Chondrocyte (in vitro differentiated cells): ENCODE measurements at regions not wholly inside any gene's neighbourhood (a gene's known extent, or its start where the extent isn't known, plus 50 kb on each side); places are given as distances from the start of the nearest gene placed in this dataset.

Experiments used
- DNase-seq: peaks from one replicate; pipeline ENCODE4 v3.0.0; 2021; ENCODE audit warnings: mixed read lengths, low spot score
- H3K27ac Mint-ChIP-seq: one replicate; pipeline ENCODE4 v1.8.0; 2021; ENCODE audit warnings: mild to moderate bottlenecking, moderate library complexity, mixed read lengths; ENCODE audit not compliant: unreplicated experiment
- H3K27me3 Mint-ChIP-seq: 2 replicates; pipeline ENCODE4 v1.8.0; 2021; ENCODE audit warnings: low read depth, mixed read lengths
- H3K36me3 Mint-ChIP-seq: 2 replicates; pipeline ENCODE4 v1.8.0; 2021; ENCODE audit warnings: low read depth, mixed read lengths
- H3K4me1 Mint-ChIP-seq: 2 replicates; pipeline ENCODE4 v1.8.0; 2021; ENCODE audit warnings: low read depth, mild to moderate bottlenecking, mixed read lengths
- H3K4me3 Mint-ChIP-seq: one replicate; pipeline ENCODE4 v1.8.0; 2021; ENCODE audit warnings: mild to moderate bottlenecking, moderate library complexity, mixed read lengths; ENCODE audit not compliant: unreplicated experiment
- H3K9me3 Mint-ChIP-seq: 2 replicates; pipeline ENCODE4 v1.8.0; 2021; ENCODE audit warnings: low read depth, mixed read lengths
- CTCF ChIP-seq: fragments of 200-600 bp; sonication (generic); IDR thresholded peaks from 2 replicates; pipeline ENCODE4 v1.5.0; 2021; ENCODE audit warnings: antibody characterized with exemption, mild to moderate bottlenecking, moderate library complexity

- Mint-ChIP-seq H3K4me1 (peaks cover 19% of the 10 kb centered on the region), H3K27me3 (no peaks in the 10 kb centered on the region), H3K4me3 (no peak overlapping the region), H3K9me3 (peaks cover 2% of the 10 kb centered on the region), H3K27ac (no peak overlapping the region), H3K36me3 (no peaks in the 10 kb centered on the region)
- no peak for TF ChIP-seq CTCF
- no peak for DNase-seq
Observed at GRCh38 chr11:129636926-129637325, 178.7 kb upstream of the TMEM45B start.

GRCh38 chr11:129637473-129637872, 178.2 kb upstream of the TMEM45B start:
- peaks cover 19% of the 10 kb centered on the region for H3K4me1 Mint-ChIP-seq
- H3K9me3 Mint-ChIP-seq: peaks cover 2% of the 10 kb centered on the region
- H3K4me3 Mint-ChIP-seq: no peak overlapping the region
- no peaks in the 10 kb centered on the region for H3K36me3 Mint-ChIP-seq
- no peak for DNase-seq
- H3K27me3 Mint-ChIP-seq: no peaks in the 10 kb centered on the region
- H3K27ac Mint-ChIP-seq: no peak overlapping the region
- TF ChIP-seq CTCF: no peak

- Mint-ChIP-seq H3K36me3 (no peaks in the 10 kb centered on the region), H3K4me1 (peaks cover 22% of the 10 kb centered on the region), H3K27ac (no peak overlapping the region), H3K9me3 (peaks cover 6% of the 10 kb centered on the region), H3K4me3 (no peak overlapping the region), H3K27me3 (no peaks in the 10 kb centered on the region)
- TF ChIP-seq CTCF: no peak
- DNase-seq: no peak
Observed at GRCh38 chr11:129637983-129638776, 177.5 kb upstream of the TMEM45B start.

GRCh38 chr11:129639300-129639699, 176.3 kb upstream of the TMEM45B start:
- DNase-seq: no peak
- no peak overlapping the region for H3K27ac Mint-ChIP-seq
- no peak for TF ChIP-seq CTCF
- H3K4me1 Mint-ChIP-seq: peaks cover 25% of the 10 kb centered on the region
- H3K4me3 Mint-ChIP-seq: no peak overlapping the region
- H3K27me3 Mint-ChIP-seq: no peaks in the 10 kb centered on the region
- peaks cover 4% of the 10 kb centered on the region for H3K9me3 Mint-ChIP-seq
- H3K36me3 Mint-ChIP-seq: no peaks in the 10 kb centered on the region

GRCh38 chr11:129640671-129641070, 175.0 kb upstream of the TMEM45B start:
- Mint-ChIP-seq H3K9me3 (peaks cover 4% of the 10 kb centered on the region), H3K27ac (no peak overlapping the region), H3K36me3 (no peaks in the 10 kb centered on the region), H3K27me3 (peaks cover 2% of the 10 kb centered on the region), H3K4me3 (no peak overlapping the region), H3K4me1 (peaks cover 25% of the 10 kb centered on the region)
- TF ChIP-seq CTCF: no peak
- DNase-seq: no peak
